ENCODE measurements at regions not wholly inside any gene's neighbourhood (a gene's known extent, or its start where the extent isn't known, plus 50 kb on each side); places are given as distances from the start of the nearest gene placed in this dataset.

GRCh38 chr13:104993708-104994107 is 1541.8 kb downstream of the EFNB2 start:
- ChIA-PET POLR2A (no interaction called here), CTCF (no interaction called here)
- Histone ChIP-seq H3K4me3 (ENCODE audit: low read depth, low read length) (no peak overlapping the region), H3K36me3 (ENCODE audit: control insufficient read depth, insufficient read depth, low read length) (no peaks in the 10 kb centered on the region), H3K27me3 (ENCODE audit: control insufficient read depth, insufficient read depth, low read length) (no peaks in the 10 kb centered on the region)
- no peak for DNase-seq (ENCODE audit: low read depth)
- no peak for TF ChIP-seq CTCF (IDR thresholded peaks at IDR 0.05; ENCODE audit: insufficient read depth, low read depth, low read length)

GRCh38 chr13:104987621-104988020 is 1547.8 kb downstream of the EFNB2 start:
- no peaks in the 10 kb centered on the region for H3K27me3 ChIP-seq (ENCODE audit: control insufficient read depth, insufficient read depth, low read length)
- no peaks in the 10 kb centered on the region for H3K36me3 ChIP-seq (ENCODE audit: control insufficient read depth, insufficient read depth, low read length)
- CTCF ChIA-PET, result no interaction called here
- no peak overlapping the region for H3K4me3 ChIP-seq (ENCODE audit: low read depth, low read length)
- no peak for TF ChIP-seq CTCF (IDR thresholded peaks at IDR 0.05; ENCODE audit: insufficient read depth, low read depth, low read length)
- no peak for DNase-seq (ENCODE audit: low read depth)
- POLR2A ChIA-PET, result no interaction called here

GRCh38 chr13:104984296-104984818 is 1551.1 kb downstream of the EFNB2 start:
- CTCF ChIA-PET, result no interaction called here
- no peak for TF ChIP-seq CTCF (IDR thresholded peaks at IDR 0.05; ENCODE audit: insufficient read depth, low read depth, low read length)
- POLR2A ChIA-PET, result no interaction called here
- Histone ChIP-seq H3K27me3 (ENCODE audit: control insufficient read depth, insufficient read depth, low read length) (no peaks in the 10 kb centered on the region), H3K36me3 (ENCODE audit: control insufficient read depth, insufficient read depth, low read length) (no peaks in the 10 kb centered on the region), H3K4me3 (ENCODE audit: low read depth, low read length) (no peak overlapping the region)
- DNase-seq (ENCODE audit: low read depth), result no peak

GRCh38 chr13:104983601-104984000 is 1551.9 kb downstream of the EFNB2 start:
- H3K36me3 ChIP-seq (ENCODE audit: control insufficient read depth, insufficient read depth, low read length), result no peaks in the 10 kb centered on the region
- TF ChIP-seq CTCF (IDR thresholded peaks at IDR 0.05; ENCODE audit: insufficient read depth, low read depth, low read length), result no peak

GRCh38 chr13:104980586-104980985 is 1554.9 kb downstream of the EFNB2 start:
- Histone ChIP-seq H3K36me3 (ENCODE audit: control insufficient read depth, insufficient read depth, low read length) (no peaks in the 10 kb centered on the region), H3K4me3 (ENCODE audit: low read depth, low read length) (no peak overlapping the region), H3K27me3 (ENCODE audit: control insufficient read depth, insufficient read depth, low read length) (no peaks in the 10 kb centered on the region)
- CTCF ChIA-PET, result no interaction called here
- POLR2A ChIA-PET, result no interaction called here
- no peak for TF ChIP-seq CTCF (IDR thresholded peaks at IDR 0.05; ENCODE audit: insufficient read depth, low read depth, low read length)
- DNase-seq (ENCODE audit: low read depth), result no peak

More at GRCh38 chr13:104983601-104984000, 1551.9 kb downstream of the EFNB2 start:
- no peaks in the 10 kb centered on the region for H3K27me3 ChIP-seq (ENCODE audit: control insufficient read depth, insufficient read depth, low read length)
- POLR2A ChIA-PET, result no interaction called here
- H3K4me3 ChIP-seq (ENCODE audit: low read depth, low read length), result no peak overlapping the region
- no peak for DNase-seq (ENCODE audit: low read depth)
- CTCF ChIA-PET, result no interaction called here

Measured in BJ (cell line).